ENCODE measurements at regions not wholly inside any gene's neighbourhood (a gene's known extent, or its start where the extent isn't known, plus 50 kb on each side); places are given as distances from the start of the nearest gene placed in this dataset.

GRCh38 chr15:77944002-77944867, 133.3 kb downstream of the TBC1D2B start (continued):
- TF ChIP-seq ZNF383 (CRISPR knock-in tag; IDR thresholded peaks at IDR 0.05; ENCODE audit: borderline replicate concordance) (no peak), FOXA3 (CRISPR knock-in tag; IDR thresholded peaks at IDR 0.05) (peak; percentile 18; the same call in 1 of the 2 replicates), PAWR (CRISPR knock-in tag; IDR thresholded peaks at IDR 0.05; ENCODE audit: borderline replicate concordance) (no peak), SP5 (CRISPR knock-in tag; IDR thresholded peaks at IDR 0.05; ENCODE audit: borderline replicate concordance, low read depth) (peak; percentile 29; the same call in 1 of the 2 replicates), GABPA (IDR thresholded peaks at IDR 0.05; ENCODE audit: low read depth, low read length) (peak; percentile 54), GABPA (CRISPR knock-in tag; IDR thresholded peaks at IDR 0.05; ENCODE audit: low read depth) (peak; percentile 88), ZNF280B (CRISPR knock-in tag; IDR thresholded peaks at IDR 0.05; ENCODE audit: borderline replicate concordance) (no peak), NR2F1 (CRISPR knock-in tag; IDR thresholded peaks at IDR 0.05) (0 out of 4 replicates have a peak, but pooled peaks of 1 of the 2 experiments have one; percentile 39), DPF2 (CRISPR knock-in tag; IDR thresholded peaks at IDR 0.05; ENCODE audit: borderline replicate concordance, low read depth) (peak; percentile 35; the same call in 1 of the 2 replicates), ZNF576 (CRISPR knock-in tag; IDR thresholded peaks at IDR 0.05) (no peak), ZNF580 (CRISPR knock-in tag; IDR thresholded peaks at IDR 0.05; ENCODE audit: borderline replicate concordance, low read depth) (no peak), AKNA (CRISPR knock-in tag; IDR thresholded peaks at IDR 0.05; ENCODE audit: borderline replicate concordance) (no peak), DMAP1 (CRISPR knock-in tag; IDR thresholded peaks at IDR 0.05) (peak; percentile 41; the same call in 1 of the 2 replicates), ELF3 (CRISPR knock-in tag; IDR thresholded peaks at IDR 0.05) (peak; percentile 92), ZNF792 (CRISPR knock-in tag; IDR thresholded peaks at IDR 0.05) (peak; percentile 50; the same call in 1 of the 2 replicates), SP4 (CRISPR knock-in tag; IDR thresholded peaks at IDR 0.05) (0 out of 2 replicates have a peak, but pooled peaks have one; percentile 21), HMGXB4 (CRISPR knock-in tag; IDR thresholded peaks at IDR 0.05; ENCODE audit: borderline replicate concordance in 1 of 2, low read depth in 1 of 2) (0 out of 4 replicates have a peak, but pooled peaks have one; percentile 34 to 57), TFDP2 (CRISPR knock-in tag; IDR thresholded peaks at IDR 0.05) (peak; percentile 72; the same call in 1 of the 2 replicates)
